Stimulated activated CD4-positive, alpha-beta T cell treated with anti-CD3 and anti-CD28 coated beads, Interleukin-4, amount 100 ng/mL, for 4 hours (primary cell): ENCODE measurements at regions not wholly inside any gene's neighbourhood (a gene's known extent, or its start where the extent isn't known, plus 50 kb on each side); places are given as distances from the start of the nearest gene placed in this dataset.
"Not testable (repeated sequence)": the region's sequence is repeated elsewhere in the genome, so short reads cannot be mapped to it uniquely, and the experiment has no call there.

ENCODE experiments used
- DNase-seq, 2 experiments: peaks; one replicate each; pipeline ENCODE4 v3.0.0-alpha.2; 2020

- DNase-seq, result not testable (repeated sequence)
Measured at GRCh38 chr10:90034862-90035261, 333.5 kb downstream of the KIF20B start.

- DNase-seq, result no peak
Measured at GRCh38 chr10:90041585-90041984, 340.2 kb downstream of the KIF20B start.

- DNase-seq, result no peak
Measured at GRCh38 chr10:90042075-90042474, 340.7 kb downstream of the KIF20B start.

GRCh38 chr10:90047243-90047729 is 345.9 kb downstream of the KIF20B start:
- no peak for DNase-seq

- DNase-seq, result no peak
Measured at GRCh38 chr10:90051053-90051452, 349.7 kb downstream of the KIF20B start.

- DNase-seq, result no peak
Measured at GRCh38 chr10:90051474-90051873, 350.1 kb downstream of the KIF20B start.

- DNase-seq, result no peak
Measured at GRCh38 chr10:90062786-90063185, 361.4 kb downstream of the KIF20B start.

- DNase-seq, result no peak
Measured at GRCh38 chr10:90064295-90064694, 362.9 kb downstream of the KIF20B start.

- DNase-seq, result no peak
Measured at GRCh38 chr10:90066435-90066834, 365.0 kb downstream of the KIF20B start.

GRCh38 chr10:90075995-90076394 is 374.6 kb downstream of the KIF20B start:
- DNase-seq, result no peak

- DNase-seq, result no peak
Measured at GRCh38 chr10:90079819-90080218, 378.4 kb downstream of the KIF20B start.

- DNase-seq, result not testable (repeated sequence)
Measured at GRCh38 chr10:90086606-90087190, 385.3 kb downstream of the KIF20B start.

GRCh38 chr10:90087197-90088023 is 386.0 kb downstream of the KIF20B start:
- no peak for DNase-seq

- no peak for DNase-seq
Measured at GRCh38 chr10:90088024-90088317, 386.6 kb downstream of the KIF20B start.

GRCh38 chr10:90089719-90090118 is 388.3 kb downstream of the KIF20B start:
- no peak for DNase-seq

GRCh38 chr10:90096196-90096595 is 394.8 kb downstream of the KIF20B start:
- no peak for DNase-seq

GRCh38 chr10:90107581-90107980 is 406.2 kb downstream of the KIF20B start:
- DNase-seq, result not testable (repeated sequence)

- DNase-seq, result no peak
Measured at GRCh38 chr10:90111671-90112070, 410.3 kb downstream of the KIF20B start.

GRCh38 chr10:90112681-90113080 is 411.3 kb downstream of the KIF20B start:
- no peak for DNase-seq

GRCh38 chr10:90118567-90118966 is 417.2 kb downstream of the KIF20B start:
- not testable (repeated sequence) for DNase-seq

- not testable (repeated sequence) for DNase-seq
Measured at GRCh38 chr10:90119631-90120280, 418.4 kb downstream of the KIF20B start.

GRCh38 chr10:90125456-90126255 is 424.3 kb downstream of the KIF20B start:
- DNase-seq, result no peak

- no peak for DNase-seq
Measured at GRCh38 chr10:90126256-90126595, 424.8 kb downstream of the KIF20B start.
